ENCODE measurements at regions not wholly inside any gene's neighbourhood (a gene's known extent, or its start where the extent isn't known, plus 50 kb on each side); places are given as distances from the start of the nearest gene placed in this dataset.

- TF ChIP-seq, protein P1, sequence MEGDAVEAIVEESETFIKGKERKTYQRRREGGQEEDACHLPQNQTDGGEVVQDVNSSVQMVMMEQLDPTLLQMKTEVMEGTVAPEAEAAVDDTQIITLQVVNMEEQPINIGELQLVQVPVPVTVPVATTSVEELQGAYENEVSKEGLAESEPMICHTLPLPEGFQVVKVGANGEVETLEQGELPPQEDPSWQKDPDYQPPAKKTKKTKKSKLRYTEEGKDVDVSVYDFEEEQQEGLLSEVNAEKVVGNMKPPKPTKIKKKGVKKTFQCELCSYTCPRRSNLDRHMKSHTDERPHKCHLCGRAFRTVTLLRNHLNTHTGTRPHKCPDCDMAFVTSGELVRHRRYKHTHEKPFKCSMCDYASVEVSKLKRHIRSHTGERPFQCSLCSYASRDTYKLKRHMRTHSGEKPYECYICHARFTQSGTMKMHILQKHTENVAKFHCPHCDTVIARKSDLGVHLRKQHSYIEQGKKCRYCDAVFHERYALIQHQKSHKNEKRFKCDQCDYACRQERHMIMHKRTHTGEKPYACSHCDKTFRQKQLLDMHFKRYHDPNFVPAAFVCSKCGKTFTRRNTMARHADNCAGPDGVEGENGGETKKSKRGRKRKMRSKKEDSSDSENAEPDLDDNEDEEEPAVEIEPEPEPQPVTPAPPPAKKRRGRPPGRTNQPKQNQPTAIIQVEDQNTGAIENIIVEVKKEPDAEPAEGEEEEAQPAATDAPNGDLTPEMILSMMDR (IDR thresholded peaks at IDR 0.05; ENCODE audit: borderline replicate concordance, extremely low read depth, low read length, poor library complexity, severe bottlenecking) = no peak
- no peak for TF ChIP-seq EZH2 (IDR thresholded peaks at IDR 0.05; ENCODE audit: borderline replicate concordance, low read depth, low read length, severe bottlenecking)
These were observed 218.4 kb upstream of the HCCS start for GRCh38 chrX:10892621-10893225.

Measured in DND-41 (cell line).